Thyroid gland (tissue), 4 donors: ENCODE measurements at regions not wholly inside any gene's neighbourhood (a gene's known extent, or its start where the extent isn't known, plus 50 kb on each side); places are given as distances from the start of the nearest gene placed in this dataset.

Experiments
- DNase-seq, 2 donors: peaks; one replicate each; pipeline ENCODE4 v3.0.0-alpha.2; 2019
- H3K27ac ChIP-seq, 3 donors: fragments of 200-600 bp; sonication (generic); 1 replicate in 2 of 3; 2 replicates in 1 of 3; pipeline ENCODE4 v1.5.1; 2016 to 2019; ENCODE audit warnings: mild to moderate bottlenecking in 1 of 3, moderate library complexity in 1 of 3
- H3K27me3 ChIP-seq: fragments of 200-600 bp; sonication (generic); one replicate; pipeline ENCODE4 v1.5.1; 2019
- H3K36me3 ChIP-seq, 2 donors: fragments of 200-600 bp; sonication (generic); one replicate each; pipeline ENCODE4 v1.5.1; 2016 to 2019
- H3K4me1 ChIP-seq, 2 donors: fragments of 200-600 bp; sonication (generic); one replicate each; pipeline ENCODE4 v1.5.1; 2017 to 2019
- H3K4me3 ChIP-seq, 3 donors: fragments of 200-600 bp; sonication (generic); replicated peaks in 1 of 3; 1 replicate in 2 of 3; 2 replicates in 1 of 3; pipeline ENCODE4 v1.5.1; 2016; ENCODE audit warnings: mild to moderate bottlenecking in 1 of 3
- H3K9me3 ChIP-seq: fragments of 200-600 bp; sonication (generic); one replicate; pipeline ENCODE4 v1.5.1; 2017
- CTCF ChIP-seq, 6 experiments: fragments of 200-600 bp in 3 of 6; fragments of 450-650 bp in 3 of 6; sonication (generic) in 3 of 6; IDR thresholded peaks; one replicate each; pipeline ENCODE4 v1.5.1; 2016 to 2019; ENCODE audit warnings: antibody characterized with exemption in 6 of 6, mild to moderate bottlenecking in 2 of 6, inconsistent platforms in 1 of 6, moderate library complexity in 1 of 6
- POLR2A ChIP-seq, 2 donors: fragments of 450-650 bp; IDR thresholded peaks; one replicate each; pipeline ENCODE4 v1.6.1; 2017; ENCODE audit warnings: antibody characterized with exemption in 2 of 2, mild to moderate bottlenecking in 2 of 2, moderate library complexity in 1 of 2
- WGBS, 2 donors: methylation state at CpG; one replicate each; pipeline ENCODE4 v1.1.5; 2017; 5-methylcytosine and 5-hydroxymethylcytosine counted together
- intact Hi-C: fragments of 100-400 bp; cut with DNase I; formaldehyde crosslinking; loops from one replicate; pipeline ENCODE4 v1.15.1; 2023

GRCh38 chr20:61166324-61166723 lies 85.7 kb upstream of the CDH4 start:
- Histone ChIP-seq H3K27ac (no peak overlapping the region), H3K4me3 (no peak overlapping the region), H3K9me3 (no peaks in the 10 kb centered on the region), H3K36me3 (no peaks in the 10 kb centered on the region), H3K4me1 (no peaks in the 10 kb centered on the region), H3K27me3 (no peaks in the 10 kb centered on the region)
- no peak for DNase-seq
- intact Hi-C loops, result no loop called here
- WGBS, 2 donors, result 68 to 81% methylated on average over 3 of the region's 3 CpGs
- TF ChIP-seq POLR2A (IDR thresholded peaks at IDR 0.05) (no peak), CTCF (IDR thresholded peaks at IDR 0.05) (no peak)

- H3K9me3 ChIP-seq, result no peaks in the 10 kb centered on the region
- TF ChIP-seq CTCF (IDR thresholded peaks at IDR 0.05), result no peak
- TF ChIP-seq POLR2A (IDR thresholded peaks at IDR 0.05), result no peak
- 62 to 75% methylated on average over 8 of the region's 8 CpGs for WGBS, 2 donors
- intact Hi-C loops, result no loop called here
- H3K27ac ChIP-seq, result no peak overlapping the region
- H3K27me3 ChIP-seq, result no peaks in the 10 kb centered on the region
- no peaks in the 10 kb centered on the region for H3K36me3 ChIP-seq
- no peak for DNase-seq
- H3K4me3 ChIP-seq, result no peak overlapping the region
- no peaks in the 10 kb centered on the region for H3K4me1 ChIP-seq
Observed at GRCh38 chr20:61168605-61169004, 83.5 kb upstream of the CDH4 start.

GRCh38 chr20:61169874-61170273 lies 82.2 kb upstream of the CDH4 start:
- no peaks in the 10 kb centered on the region for H3K9me3 ChIP-seq
- TF ChIP-seq POLR2A (IDR thresholded peaks at IDR 0.05) (no peak), CTCF (IDR thresholded peaks at IDR 0.05) (no peak)
- no peak overlapping the region for H3K4me3 ChIP-seq
- H3K36me3 ChIP-seq, result no peaks in the 10 kb centered on the region
- intact Hi-C loops, result no loop called here
- no peak for DNase-seq
- H3K27me3 ChIP-seq, result no peaks in the 10 kb centered on the region
- 40 to 57% methylated on average over 8 of the region's 8 CpGs for WGBS, 2 donors
- no peaks in the 10 kb centered on the region for H3K4me1 ChIP-seq
- no peak overlapping the region for H3K27ac ChIP-seq

GRCh38 chr20:61170496-61171320 lies 81.4 kb upstream of the CDH4 start:
- WGBS, 2 donors, result 35 to 49% methylated on average over 10 to 11 of the region's 11 CpGs
- Histone ChIP-seq H3K27me3 (no peaks in the 10 kb centered on the region), H3K27ac (no peak overlapping the region), H3K4me1 (no peaks in the 10 kb centered on the region), H3K9me3 (no peaks in the 10 kb centered on the region), H3K36me3 (no peaks in the 10 kb centered on the region), H3K4me3 (no peak overlapping the region)
- intact Hi-C loops, result no loop called here
- TF ChIP-seq CTCF (IDR thresholded peaks at IDR 0.05) (no peak), POLR2A (IDR thresholded peaks at IDR 0.05) (no peak)
- DNase-seq, result no peak

- TF ChIP-seq POLR2A (IDR thresholded peaks at IDR 0.05) (no peak), CTCF (IDR thresholded peaks at IDR 0.05) (no peak)
- Histone ChIP-seq H3K27ac (no peak overlapping the region), H3K36me3 (no peaks in the 10 kb centered on the region), H3K27me3 (no peaks in the 10 kb centered on the region), H3K4me3 (no peak overlapping the region), H3K9me3 (no peaks in the 10 kb centered on the region), H3K4me1 (no peaks in the 10 kb centered on the region)
- DNase-seq, result no peak
- intact Hi-C loops, result no loop called here
- 88 to 91% methylated on average over 2 of the region's 2 CpGs for WGBS, 2 donors
Observed at GRCh38 chr20:61173267-61173666, 78.8 kb upstream of the CDH4 start.
